ENCODE measurements at regions not wholly inside any gene's neighbourhood (a gene's known extent, or its start where the extent isn't known, plus 50 kb on each side); places are given as distances from the start of the nearest gene placed in this dataset.

DNA sequence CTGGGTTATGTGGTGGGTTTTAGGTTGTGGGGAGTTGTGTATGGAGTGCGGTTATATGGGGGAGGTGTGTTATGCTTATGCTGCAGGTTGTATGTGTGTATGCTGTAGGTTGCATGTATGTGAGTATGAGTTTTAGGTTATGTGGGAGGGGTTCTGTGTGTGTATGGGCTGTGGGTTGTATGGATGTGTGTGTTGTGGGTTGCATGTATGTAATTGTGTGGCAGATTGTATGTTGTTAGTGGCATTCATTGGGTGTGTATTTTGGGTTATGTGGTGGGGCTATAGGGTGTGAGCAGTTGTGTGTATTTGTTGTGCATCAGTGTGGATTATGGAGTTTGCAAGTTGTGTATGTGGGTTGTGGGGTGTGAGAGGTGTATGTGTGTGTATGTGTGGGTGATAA lies 277.4 kb downstream of the NPIPA8 start:
- DNase-seq (ENCODE audit: low read depth, low spot score) = no peak

DNA sequence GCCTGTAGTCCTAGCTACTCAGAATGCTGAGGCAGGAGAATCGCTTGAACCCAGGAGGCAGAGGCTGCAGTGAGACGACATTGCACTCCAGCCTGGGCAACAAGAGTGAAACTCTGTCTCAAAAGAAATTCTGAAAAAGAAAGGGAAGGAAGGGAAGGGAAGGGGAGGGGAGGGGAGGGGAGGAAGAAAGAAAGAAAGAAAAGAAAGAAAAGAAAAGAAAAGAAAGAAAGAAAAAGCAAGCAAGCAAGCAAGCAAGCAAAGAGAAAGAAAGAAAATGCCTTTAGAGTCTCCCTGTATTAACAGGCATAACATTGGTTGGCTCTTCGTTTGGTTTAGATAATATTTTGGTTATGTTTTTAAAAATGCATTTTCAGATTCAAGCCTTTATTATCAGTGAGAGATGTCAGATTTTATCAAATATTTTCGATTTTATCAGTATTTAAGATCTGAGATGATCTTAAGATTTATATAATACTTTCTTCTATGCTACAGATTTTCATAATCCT lies 281.1 kb downstream of the NPIPA8 start:
- DNase-seq (ENCODE audit: low read depth, low spot score) = no peak

DNA sequence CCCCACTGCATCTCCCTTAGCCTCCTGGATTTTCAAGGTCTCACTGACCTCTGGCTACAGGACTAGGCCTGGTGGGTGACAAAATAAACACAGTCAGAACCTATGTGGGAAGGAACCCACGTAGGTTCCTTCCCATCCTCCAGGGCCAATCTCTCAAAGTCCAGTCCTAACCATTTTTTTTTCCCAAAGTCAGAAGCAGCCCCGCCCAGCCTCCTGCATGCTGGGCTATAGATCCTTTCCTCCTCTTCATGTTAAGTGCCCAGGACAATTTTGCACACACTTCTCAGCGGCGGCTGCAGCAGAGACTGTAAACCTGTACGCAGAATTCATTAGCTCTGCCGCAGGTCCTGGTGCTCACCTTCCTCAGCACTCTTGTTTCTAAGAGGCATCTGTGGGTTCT lies 285.8 kb downstream of the NPIPA8 start:
- DNase-seq (ENCODE audit: low read depth, low spot score) = no peak

- DNase-seq (ENCODE audit: low read depth, low spot score) = no peak
Observed at GRCh38 chr16:18050234-18050633, 286.3 kb downstream of the NPIPA8 start.

DNA sequence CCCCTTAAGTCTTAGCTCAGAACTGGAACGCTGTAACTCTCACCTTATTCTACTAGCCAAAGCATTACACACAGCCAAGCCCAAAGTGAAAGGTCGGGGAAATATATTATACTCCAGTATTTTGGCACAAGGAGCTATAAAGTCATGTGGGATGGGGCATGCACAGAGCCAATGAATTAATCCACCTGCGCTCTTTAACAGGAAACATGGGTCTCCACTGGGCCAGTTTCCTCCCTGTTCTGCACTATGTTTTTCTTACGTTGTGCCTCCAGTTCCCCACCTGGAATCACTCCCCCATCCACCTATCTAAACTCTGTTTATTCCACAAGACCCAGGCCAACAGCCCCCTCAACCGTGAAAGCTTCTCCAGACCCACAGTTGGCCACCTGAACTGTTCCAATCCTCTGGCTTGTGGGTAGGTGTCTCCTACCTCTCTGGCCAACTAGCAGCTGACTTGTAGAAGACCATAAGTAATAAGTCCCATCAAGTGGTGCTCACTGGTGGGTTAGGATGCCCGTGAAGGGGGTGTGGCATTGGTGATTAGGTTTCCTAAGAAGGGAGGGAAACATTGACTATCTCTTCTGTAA lies 286.9 kb downstream of the NPIPA8 start:
- no peak for DNase-seq (ENCODE audit: low read depth, low spot score)

DNA sequence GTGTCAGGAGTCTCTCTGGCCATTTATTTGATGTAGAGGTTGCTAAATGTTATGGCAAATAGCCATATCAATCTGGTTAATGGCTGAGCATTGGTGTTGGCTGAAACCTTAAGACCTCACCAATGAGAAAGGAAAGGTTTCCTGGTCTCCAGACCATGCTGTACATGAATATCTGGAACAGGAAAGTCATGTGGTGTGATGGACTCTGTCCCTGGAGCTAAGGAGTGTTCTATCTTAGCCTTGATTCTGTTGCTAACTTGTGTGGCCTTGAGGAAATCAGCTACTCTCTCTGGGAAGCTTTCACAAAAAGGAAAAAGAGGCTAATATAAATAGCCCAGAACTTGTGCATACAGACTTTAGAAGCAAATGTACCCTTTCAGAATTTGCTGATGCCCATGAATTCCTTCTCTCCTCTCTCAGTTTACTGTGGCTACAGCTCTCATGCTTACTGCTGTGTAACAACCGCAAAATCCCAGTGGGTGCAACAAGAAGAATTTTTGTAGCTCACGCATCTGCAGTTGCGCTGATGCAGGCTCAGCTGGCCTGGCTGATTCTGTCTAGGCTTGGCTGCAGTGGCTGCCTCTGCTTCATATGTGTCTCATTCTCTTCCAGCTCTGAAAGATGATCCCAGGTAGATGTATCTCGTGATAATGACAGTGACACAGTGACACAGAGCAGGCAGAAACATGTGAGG lies 287.5 kb downstream of the NPIPA8 start:
- DNase-seq (ENCODE audit: low read depth, low spot score) = no peak

GRCh38 chr16:18047761-18048160 lies 288.8 kb downstream of the NPIPA8 start:
- no peak for DNase-seq (ENCODE audit: low read depth, low spot score)

- no peak for DNase-seq (ENCODE audit: low read depth, low spot score)
Observed at GRCh38 chr16:18045356-18045755, 291.2 kb downstream of the NPIPA8 start.

- DNase-seq (ENCODE audit: low read depth, low spot score) = no peak
Observed at GRCh38 chr16:18041864-18042834, 294.4 kb downstream of the NPIPA8 start.

DNA sequence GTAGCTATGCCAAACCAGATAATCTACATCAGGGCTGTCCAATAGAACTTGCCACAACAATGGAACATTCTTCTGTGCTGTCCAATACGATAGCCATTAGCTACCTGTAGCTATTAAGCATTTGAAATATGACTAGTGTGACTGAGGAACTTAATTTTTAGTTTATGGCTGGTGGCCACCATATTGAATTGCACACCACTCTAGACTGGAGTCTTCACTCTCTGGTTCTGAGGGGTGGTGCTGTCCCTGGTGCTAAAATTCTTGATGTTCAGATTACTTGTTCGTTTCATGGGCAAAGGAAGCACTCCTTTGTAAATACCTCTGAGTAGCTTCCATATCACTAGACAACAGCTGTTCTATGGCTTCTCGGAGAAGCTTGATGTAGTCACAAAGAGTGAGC lies 296.6 kb downstream of the NPIPA8 start:
- peak; percentile 0 for DNase-seq (ENCODE audit: low read depth, low spot score)

DNA sequence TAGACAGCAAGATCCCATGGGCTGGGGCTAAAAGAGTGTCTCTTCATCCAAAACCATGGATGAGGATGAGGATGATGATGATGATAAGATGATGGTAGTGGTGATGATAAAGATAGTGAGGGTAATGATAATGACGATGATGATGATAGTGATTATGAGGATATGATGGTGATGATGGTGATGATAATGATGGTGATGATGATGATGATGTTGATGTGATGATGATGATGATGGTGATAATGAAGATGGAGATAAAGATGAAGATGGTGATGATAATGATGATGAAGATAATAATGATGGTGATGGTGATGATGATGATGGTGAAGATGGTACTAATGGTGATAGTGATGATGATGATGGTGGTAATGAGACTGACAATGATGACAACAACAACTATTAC lies 299.5 kb downstream of the NPIPA8 start:
- DNase-seq (ENCODE audit: low read depth, low spot score) = no peak

DNA sequence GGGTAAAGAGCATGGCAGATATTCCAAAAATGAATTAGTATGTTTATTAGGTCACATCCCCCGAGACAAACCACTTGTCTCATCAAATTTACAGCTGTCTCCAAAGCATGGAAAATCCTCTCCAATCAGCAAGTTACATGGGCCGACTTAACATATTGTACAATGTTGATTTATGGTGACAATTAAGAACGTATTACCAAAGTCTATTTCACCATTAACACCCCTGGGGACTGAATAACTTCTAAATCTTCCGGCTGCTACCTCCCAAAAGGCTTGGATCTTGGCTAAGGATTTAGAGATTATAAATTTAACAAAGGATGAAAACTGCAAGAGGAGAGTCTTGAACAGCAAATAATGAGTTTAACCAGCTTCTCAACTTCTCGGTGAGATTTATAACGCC lies 311.9 kb downstream of the NPIPA8 start:
- DNase-seq (ENCODE audit: low read depth, low spot score) = no peak

DNA sequence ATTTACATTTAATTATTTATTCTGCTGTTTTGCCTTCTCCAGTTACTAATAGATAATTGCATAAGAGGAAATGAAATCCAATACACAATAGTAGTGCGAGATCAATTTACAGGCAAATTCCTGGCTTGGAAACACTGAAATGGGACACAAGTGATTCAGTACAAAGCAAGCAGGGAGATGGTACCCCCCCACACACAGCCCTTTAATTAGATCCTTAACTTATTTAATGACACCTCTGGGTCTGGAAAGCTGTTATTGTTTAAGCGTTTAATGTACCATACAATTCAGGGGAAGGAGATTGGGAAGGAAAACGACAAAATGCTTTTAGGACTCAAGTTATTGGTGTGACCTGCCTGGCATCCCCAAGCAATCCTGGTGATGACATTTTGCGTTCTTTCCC lies 318.2 kb downstream of the NPIPA8 start:
- DNase-seq (ENCODE audit: low read depth, low spot score) = no peak

GRCh38 chr16:18013863-18014262 lies 322.7 kb downstream of the NPIPA8 start:
- no peak for DNase-seq (ENCODE audit: low read depth, low spot score)

DNA sequence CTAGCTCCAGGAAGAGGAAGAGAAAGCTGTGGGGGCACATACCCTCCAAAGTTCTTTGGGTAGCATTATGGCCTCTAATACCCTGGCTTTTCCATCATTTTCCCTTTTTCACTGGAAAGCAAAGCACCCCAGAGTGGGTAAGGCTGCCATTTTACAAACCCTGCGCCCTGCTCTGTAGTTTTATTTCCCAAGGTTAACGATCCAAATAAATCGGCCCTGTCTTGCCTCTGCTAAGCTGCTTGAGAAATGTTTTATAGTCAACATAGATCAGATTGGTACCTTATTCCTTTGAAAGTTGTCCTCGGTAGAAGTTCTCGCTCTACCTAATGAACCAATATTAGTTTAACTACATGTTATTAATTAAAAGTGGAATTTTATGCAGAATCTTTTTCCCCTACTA lies 328.2 kb downstream of the NPIPA8 start:
- no peak for DNase-seq (ENCODE audit: low read depth, low spot score)

GRCh38 chr16:18003033-18003432 lies 333.5 kb downstream of the NPIPA8 start:
- DNase-seq (ENCODE audit: low read depth, low spot score) = no peak

- no peak for DNase-seq (ENCODE audit: low read depth, low spot score)
Observed at GRCh38 chr16:17998996-17999395, 337.5 kb downstream of the NPIPA8 start.

- no peak for DNase-seq (ENCODE audit: low read depth, low spot score)
Observed at GRCh38 chr16:17998550-17998949, 338.0 kb downstream of the NPIPA8 start.

- DNase-seq (ENCODE audit: low read depth, low spot score) = no peak
Observed at GRCh38 chr16:17994027-17994426, 342.5 kb downstream of the NPIPA8 start.

DNA sequence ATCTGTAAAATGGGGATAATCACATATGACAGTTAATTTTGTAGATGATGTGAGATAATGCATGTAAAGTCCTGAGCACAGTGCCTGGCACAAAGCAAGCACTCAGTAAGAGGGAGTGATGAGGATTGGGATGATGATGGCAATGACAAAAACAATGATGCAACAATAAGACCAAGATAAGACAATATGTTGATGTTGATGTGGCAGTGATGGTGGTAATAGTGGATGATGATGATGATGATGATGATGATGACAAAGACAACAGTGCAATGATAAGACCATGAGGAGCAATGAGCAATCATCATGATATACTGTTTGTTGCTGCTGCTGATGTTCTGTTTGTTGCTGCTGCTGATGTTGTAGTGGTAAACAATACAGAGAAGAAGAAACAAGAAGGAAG lies 344.1 kb downstream of the NPIPA8 start:
- DNase-seq (ENCODE audit: low read depth, low spot score) = no peak

DNA sequence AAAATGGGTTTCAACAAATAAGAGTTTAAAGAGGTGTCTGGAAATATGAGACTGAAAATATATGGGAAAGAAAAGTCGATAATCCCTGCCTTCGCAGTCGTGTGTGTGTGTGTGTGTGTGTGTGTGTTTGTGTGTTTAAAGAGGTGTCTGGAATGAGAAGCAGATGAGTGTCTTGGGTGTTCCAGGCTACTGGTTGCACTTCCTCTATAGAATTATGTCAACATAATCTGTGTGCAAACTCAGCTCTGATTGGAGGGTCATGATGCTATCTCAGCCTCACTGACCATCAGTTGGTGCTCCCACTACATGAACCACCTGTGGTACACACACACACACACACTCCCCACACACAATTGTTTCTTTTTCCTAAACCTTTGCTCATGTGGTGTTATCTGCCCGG lies 347.3 kb downstream of the NPIPA8 start:
- no peak for DNase-seq (ENCODE audit: low read depth, low spot score)

DNA sequence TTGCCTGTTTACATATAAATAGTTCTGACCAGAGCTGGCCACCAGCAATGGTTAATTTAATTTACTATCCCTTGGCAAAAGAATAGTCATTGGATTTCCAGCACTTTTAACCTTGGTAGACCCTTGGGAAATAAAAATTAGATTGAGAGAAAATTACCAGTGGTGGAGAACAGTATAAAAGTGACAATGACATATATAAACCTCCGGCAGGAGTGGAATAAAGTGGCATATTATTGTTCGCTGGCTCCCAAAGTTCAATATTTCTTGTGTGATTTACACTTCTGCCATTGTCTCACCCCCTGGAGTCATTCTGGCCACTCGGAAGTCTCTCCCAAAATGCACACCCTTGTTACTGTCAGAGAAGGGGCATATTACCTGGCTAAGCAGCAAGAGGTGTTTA lies 347.7 kb downstream of the NPIPA8 start:
- DNase-seq (ENCODE audit: low read depth, low spot score) = no peak

All from astrocyte of the hippocampus (primary cell).